ENCODE measurements at regions not wholly inside any gene's neighbourhood (a gene's known extent, or its start where the extent isn't known, plus 50 kb on each side); places are given as distances from the start of the nearest gene placed in this dataset.

- Mint-ChIP-seq H3K9me3 (ENCODE audit: unreplicated experiment) (peaks cover 24% of the 10 kb centered on the region), H3K27me3 (ENCODE audit: unreplicated experiment) (no peaks in the 10 kb centered on the region), H3K36me3 (ENCODE audit: unreplicated experiment) (no peaks in the 10 kb centered on the region), H3K4me1 (ENCODE audit: unreplicated experiment) (no peaks in the 10 kb centered on the region), H3K27ac (ENCODE audit: unreplicated experiment) (no peak overlapping the region), H3K4me3 (ENCODE audit: unreplicated experiment) (no peak overlapping the region)
- DNase-seq (ENCODE audit: extremely low spot score, unreplicated experiment), result no peak
- TF ChIP-seq CTCF (IDR thresholded peaks at IDR 0.05), result no peak
Measured at GRCh38 chrX:4690521-4690920, 977.1 kb upstream of the PRKX start.

- H3K36me3 Mint-ChIP-seq (ENCODE audit: unreplicated experiment), result no peaks in the 10 kb centered on the region
Measured at GRCh38 chrX:4682636-4683035, 969.2 kb upstream of the PRKX start.

GRCh38 chrX:4675686-4676300 lies 962.3 kb upstream of the PRKX start:
- H3K4me1 Mint-ChIP-seq (ENCODE audit: unreplicated experiment), result no peaks in the 10 kb centered on the region
- peaks cover 24% of the 10 kb centered on the region for H3K9me3 Mint-ChIP-seq (ENCODE audit: unreplicated experiment)
- H3K4me3 Mint-ChIP-seq (ENCODE audit: unreplicated experiment), result no peak overlapping the region

More at GRCh38 chrX:4682636-4683035, 969.2 kb upstream of the PRKX start:
- peaks cover 29% of the 10 kb centered on the region for H3K9me3 Mint-ChIP-seq (ENCODE audit: unreplicated experiment)
- H3K4me3 Mint-ChIP-seq (ENCODE audit: unreplicated experiment), result no peak overlapping the region
- H3K4me1 Mint-ChIP-seq (ENCODE audit: unreplicated experiment), result no peaks in the 10 kb centered on the region
- H3K27ac Mint-ChIP-seq (ENCODE audit: unreplicated experiment), result no peak overlapping the region
- no peaks in the 10 kb centered on the region for H3K27me3 Mint-ChIP-seq (ENCODE audit: unreplicated experiment)
- TF ChIP-seq CTCF (IDR thresholded peaks at IDR 0.05), result no peak
- DNase-seq (ENCODE audit: extremely low spot score, unreplicated experiment), result no peak

GRCh38 chrX:4674028-4674782 lies 960.8 kb upstream of the PRKX start:
- H3K36me3 Mint-ChIP-seq (ENCODE audit: unreplicated experiment), result no peaks in the 10 kb centered on the region
- H3K27ac Mint-ChIP-seq (ENCODE audit: unreplicated experiment), result no peak overlapping the region
- DNase-seq (ENCODE audit: extremely low spot score, unreplicated experiment), result no peak
- H3K4me3 Mint-ChIP-seq (ENCODE audit: unreplicated experiment), result no peak overlapping the region
- H3K4me1 Mint-ChIP-seq (ENCODE audit: unreplicated experiment), result no peaks in the 10 kb centered on the region
- no peak for TF ChIP-seq CTCF (IDR thresholded peaks at IDR 0.05)
- H3K27me3 Mint-ChIP-seq (ENCODE audit: unreplicated experiment), result no peaks in the 10 kb centered on the region
- peaks cover 28% of the 10 kb centered on the region for H3K9me3 Mint-ChIP-seq (ENCODE audit: unreplicated experiment)

More at GRCh38 chrX:4675686-4676300, 962.3 kb upstream of the PRKX start:
- H3K27ac Mint-ChIP-seq (ENCODE audit: unreplicated experiment), result no peak overlapping the region
- H3K36me3 Mint-ChIP-seq (ENCODE audit: unreplicated experiment), result no peaks in the 10 kb centered on the region
- TF ChIP-seq CTCF (IDR thresholded peaks at IDR 0.05), result no peak
- no peaks in the 10 kb centered on the region for H3K27me3 Mint-ChIP-seq (ENCODE audit: unreplicated experiment)
- no peak for DNase-seq (ENCODE audit: extremely low spot score, unreplicated experiment)

- no peak for TF ChIP-seq CTCF (IDR thresholded peaks at IDR 0.05)
- H3K9me3 Mint-ChIP-seq (ENCODE audit: unreplicated experiment), result peaks cover 25% of the 10 kb centered on the region
- H3K27me3 Mint-ChIP-seq (ENCODE audit: unreplicated experiment), result no peaks in the 10 kb centered on the region
- H3K4me1 Mint-ChIP-seq (ENCODE audit: unreplicated experiment), result no peaks in the 10 kb centered on the region
- no peak for DNase-seq (ENCODE audit: extremely low spot score, unreplicated experiment)
- no peak overlapping the region for H3K4me3 Mint-ChIP-seq (ENCODE audit: unreplicated experiment)
- H3K27ac Mint-ChIP-seq (ENCODE audit: unreplicated experiment), result no peak overlapping the region
- H3K36me3 Mint-ChIP-seq (ENCODE audit: unreplicated experiment), result no peaks in the 10 kb centered on the region
Measured at GRCh38 chrX:4671344-4671743, 957.9 kb upstream of the PRKX start.
